GM12891 (cell line): ENCODE measurements at regions not wholly inside any gene's neighbourhood (a gene's known extent, or its start where the extent isn't known, plus 50 kb on each side); places are given as distances from the start of the nearest gene placed in this dataset.

Source experiments
- PAX5 ChIP-seq: IDR thresholded peaks from 2 replicates; pipeline ENCODE4 v1.6.1; 2011; ENCODE audit warnings: low read length, moderate library complexity, mild to moderate bottlenecking; ENCODE audit not compliant: insufficient read depth, severe bottlenecking
- POLR2A ChIP-seq: IDR thresholded peaks from 2 replicates; pipeline ENCODE4 v1.6.1; 2011; ENCODE audit warnings: low read depth, low read length, control low read depth
- POLR2AphosphoS5 ChIP-seq: IDR thresholded peaks from 2 replicates; pipeline ENCODE4 v1.6.1; 2011; ENCODE audit warnings: low read depth, low read length, control low read depth
- SPI1 ChIP-seq: IDR thresholded peaks from 2 replicates; pipeline ENCODE4 v1.6.1; 2011; ENCODE audit warnings: low read depth, low read length, control low read depth
- TAF1 ChIP-seq: IDR thresholded peaks from 2 replicates; pipeline ENCODE4 v1.6.1; 2011; ENCODE audit warnings: low read depth, low read length, control low read depth

DNA sequence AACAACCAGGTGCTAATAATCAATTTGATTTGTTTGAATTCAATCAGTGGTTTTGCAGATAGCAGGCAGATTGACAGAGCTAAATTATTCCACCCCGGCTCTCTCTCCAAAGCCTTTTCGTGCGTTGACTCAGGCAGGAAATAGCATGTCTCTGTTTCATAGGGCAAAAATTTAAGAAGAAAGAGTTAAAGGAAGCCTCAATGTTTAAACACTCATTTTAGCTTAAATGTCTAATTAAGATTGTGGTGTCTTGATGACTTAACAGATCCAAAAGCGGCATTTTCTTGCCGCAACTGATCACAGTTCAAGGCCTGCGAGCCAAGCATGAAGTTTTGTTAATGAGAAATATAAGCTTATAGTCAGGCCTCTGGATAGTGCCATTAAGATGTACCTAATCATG lies 1051.1 kb upstream of the AUTS2 start:
- TF ChIP-seq TAF1 (no peak), POLR2A (no peak), POLR2AphosphoS5 (no peak), SPI1 (no peak), PAX5 (no peak)
